ENCODE measurements at regions not wholly inside any gene's neighbourhood (a gene's known extent, or its start where the extent isn't known, plus 50 kb on each side); places are given as distances from the start of the nearest gene placed in this dataset.

DNA sequence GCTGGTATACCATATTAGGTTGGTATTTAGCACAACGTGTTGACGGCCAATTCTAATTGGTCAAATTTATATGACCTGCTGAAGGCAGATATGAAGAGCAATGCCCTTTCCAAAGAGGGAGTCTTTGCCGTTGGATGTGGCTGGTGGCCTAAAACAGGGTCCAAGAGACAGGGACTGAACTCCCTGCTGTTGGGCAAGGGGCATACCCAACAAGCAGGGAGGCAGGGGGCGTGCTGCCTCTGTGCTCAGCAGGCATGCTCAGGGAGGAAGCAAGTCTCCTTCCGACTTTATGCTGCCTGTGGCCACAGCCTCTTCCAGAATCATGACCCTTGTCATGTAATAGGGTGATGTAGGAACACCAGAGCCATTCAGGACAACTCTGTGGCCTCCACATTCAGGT lies 167.7 kb upstream of the NPVF start:
- DNase-seq (ENCODE audit: low spot score): no peak

GRCh38 chr7:25396668-25397067 lies 168.4 kb upstream of the NPVF start:
- DNase-seq (ENCODE audit: low spot score): no peak

DNA sequence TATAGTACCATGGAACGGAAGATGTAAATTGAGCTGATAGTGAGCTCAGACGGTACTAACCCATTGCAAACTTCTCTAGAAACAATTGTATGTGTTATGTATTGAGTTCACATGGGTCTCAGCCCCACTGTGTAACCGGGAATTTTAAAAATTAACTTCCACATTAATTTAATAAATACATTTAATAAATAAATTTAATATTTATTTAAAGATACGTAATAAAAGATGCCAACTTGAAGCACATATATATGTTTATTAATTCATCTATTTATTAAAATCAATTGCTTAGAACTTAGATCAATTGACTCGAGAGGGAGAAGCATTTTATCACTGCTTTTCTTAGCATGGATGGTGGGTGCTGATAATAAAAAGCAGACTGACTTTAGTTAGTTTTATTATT lies 170.1 kb upstream of the NPVF start:
- no peak for DNase-seq (ENCODE audit: low spot score)

- no peak for DNase-seq (ENCODE audit: low spot score)
These were observed 170.9 kb upstream of the NPVF start for GRCh38 chr7:25399000-25399750.

DNA sequence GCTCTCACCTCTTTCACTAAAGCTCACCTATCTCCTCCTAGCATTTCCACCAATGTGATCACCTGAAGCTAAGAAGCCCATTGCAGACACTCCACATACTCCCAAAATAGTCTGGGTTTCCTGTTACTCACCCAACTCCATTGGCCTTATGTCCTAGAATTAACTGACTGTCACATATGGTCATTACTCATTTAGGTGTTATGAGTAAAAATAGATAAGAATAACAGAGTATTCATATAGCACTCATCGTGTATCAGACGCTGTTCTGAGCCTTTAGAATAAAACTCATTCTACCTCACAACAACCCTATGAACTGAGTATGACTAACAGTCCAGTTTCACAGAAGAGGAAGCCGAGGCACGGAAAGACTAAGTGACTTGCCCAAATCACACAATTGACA lies 174.2 kb upstream of the NPVF start:
- no peak for DNase-seq (ENCODE audit: low spot score)

DNA sequence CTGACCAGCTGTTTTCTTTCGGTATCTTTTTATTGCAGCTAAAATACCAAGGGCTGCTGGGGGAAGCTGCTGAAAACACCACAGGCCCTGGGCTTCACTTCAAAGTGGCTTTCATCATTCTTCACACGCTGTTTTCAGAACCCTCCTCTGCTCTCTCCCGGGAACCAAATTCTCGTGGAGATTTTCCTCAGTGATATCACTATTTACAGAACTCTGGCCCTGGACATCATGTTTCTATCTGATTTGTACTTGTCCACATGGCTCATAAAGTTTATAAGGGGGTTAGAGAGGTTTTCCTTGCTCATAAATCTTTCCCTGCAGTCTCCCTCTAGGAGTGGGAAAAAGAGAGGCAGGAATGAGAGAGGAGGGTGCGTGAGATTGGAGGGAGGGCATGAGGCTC lies 177.4 kb upstream of the NPVF start:
- no peak for DNase-seq (ENCODE audit: low spot score)

DNA sequence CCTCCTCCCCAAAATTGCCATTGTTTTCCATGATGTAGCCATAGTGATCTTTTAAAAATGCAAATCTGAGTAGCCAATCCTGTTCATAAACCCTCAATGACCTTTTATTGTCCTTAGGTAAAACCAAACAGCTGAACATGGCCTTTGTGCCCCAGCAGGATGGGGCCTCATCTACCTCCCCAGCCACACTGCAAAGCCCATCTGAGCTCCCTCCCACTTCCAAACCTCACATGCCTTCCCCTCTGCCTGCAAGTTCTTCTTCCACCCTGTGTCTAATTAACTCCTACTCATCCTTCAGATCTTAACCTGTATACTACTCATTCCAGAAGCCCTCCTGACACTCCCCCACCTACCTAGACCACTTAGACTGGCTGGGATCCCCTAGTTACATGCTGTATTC lies 178.8 kb upstream of the NPVF start:
- DNase-seq (ENCODE audit: low spot score): no peak

DNA sequence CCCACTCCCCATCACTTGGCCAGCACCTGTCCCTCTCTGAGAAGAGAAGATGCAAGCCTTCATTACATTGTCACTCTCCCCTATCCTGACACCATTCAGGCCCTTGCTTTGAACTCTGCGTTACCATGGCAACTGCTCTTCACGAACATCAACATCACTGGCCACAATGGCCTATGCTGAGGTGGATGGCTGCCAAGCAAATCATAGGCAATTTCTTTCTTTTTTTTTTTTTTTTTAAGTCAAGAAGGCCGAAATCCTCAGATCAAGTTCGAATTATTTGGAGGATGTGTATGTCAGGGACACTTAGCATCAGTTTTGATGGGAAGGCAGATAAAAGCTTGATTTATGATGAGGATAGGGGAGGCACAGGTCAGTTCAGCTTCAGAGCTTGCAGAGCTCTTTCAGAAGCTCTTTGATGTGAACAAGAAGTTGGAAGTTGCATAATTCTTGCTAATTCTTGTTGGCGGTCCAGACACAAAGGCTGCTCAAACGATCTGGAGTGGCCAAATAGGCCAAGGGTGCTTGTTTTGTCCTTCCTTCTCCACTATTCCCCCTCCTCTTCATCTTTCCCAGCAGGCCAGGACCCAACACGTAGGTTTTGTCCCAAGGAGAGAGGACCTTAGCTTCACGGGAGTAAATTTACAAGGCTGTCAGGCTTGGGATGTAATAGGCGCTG lies 179.9 kb upstream of the NPVF start:
- no peak for DNase-seq (ENCODE audit: low spot score)

GRCh38 chr7:25408876-25409275 lies 180.6 kb upstream of the NPVF start:
- no peak for DNase-seq (ENCODE audit: low spot score)

DNA sequence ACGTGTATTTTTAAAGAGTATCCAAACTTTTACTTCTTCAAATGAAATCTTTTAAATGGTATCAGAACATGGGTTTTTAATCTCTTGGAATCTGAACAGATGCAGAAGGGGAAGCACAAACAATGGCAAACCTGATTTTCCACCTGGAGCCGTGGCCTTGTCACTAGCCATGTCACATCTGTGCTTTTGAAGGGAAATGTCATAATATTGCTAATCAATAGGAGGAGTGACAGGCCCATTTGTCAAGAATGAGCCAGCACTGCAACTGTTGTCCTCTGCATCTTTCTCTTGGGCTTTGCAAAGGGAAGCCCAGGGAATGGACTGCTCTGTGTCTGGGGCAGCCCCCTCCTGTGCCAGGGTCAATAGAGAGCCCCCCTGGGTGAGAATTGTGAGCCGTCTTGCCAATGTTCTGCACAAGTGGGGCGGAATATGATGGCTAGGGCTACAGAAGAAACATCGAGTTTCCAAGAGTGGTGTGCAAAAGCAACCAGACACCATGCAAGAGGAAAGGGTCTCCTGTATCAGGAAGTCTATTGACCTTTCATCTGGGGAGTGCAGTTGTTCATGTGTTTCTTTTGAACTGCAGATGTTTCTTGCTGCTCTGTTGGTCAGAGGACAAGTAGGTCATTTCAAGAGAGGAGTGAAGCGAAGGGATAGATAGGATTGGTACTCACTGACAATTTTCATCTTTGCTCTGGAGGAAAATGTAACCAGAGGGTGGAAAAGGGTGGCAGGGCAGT lies 181.8 kb upstream of the NPVF start:
- DNase-seq (ENCODE audit: low spot score): no peak

GRCh38 chr7:25420771-25421170 lies 192.5 kb upstream of the NPVF start:
- no peak for DNase-seq (ENCODE audit: low spot score)

DNA sequence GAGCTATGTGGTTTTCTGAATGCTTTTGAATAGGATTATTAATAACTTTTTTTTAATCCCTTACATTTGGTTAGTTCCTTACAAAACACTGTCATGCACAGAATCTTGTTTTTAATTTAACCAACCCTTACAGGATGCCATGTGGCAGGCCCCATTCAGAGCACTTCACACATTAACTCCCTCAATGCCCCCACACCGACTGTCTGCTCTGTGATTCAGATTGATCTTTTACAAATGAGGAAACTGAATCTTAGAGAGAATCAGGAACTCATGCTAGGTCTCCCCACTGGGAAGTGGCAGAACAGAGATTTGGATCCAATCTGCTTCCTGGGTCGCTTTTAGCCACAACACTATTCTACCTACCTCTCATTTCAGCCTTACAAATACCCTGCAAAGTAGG lies 195.8 kb upstream of the NPVF start:
- no peak for DNase-seq (ENCODE audit: low spot score)

DNA sequence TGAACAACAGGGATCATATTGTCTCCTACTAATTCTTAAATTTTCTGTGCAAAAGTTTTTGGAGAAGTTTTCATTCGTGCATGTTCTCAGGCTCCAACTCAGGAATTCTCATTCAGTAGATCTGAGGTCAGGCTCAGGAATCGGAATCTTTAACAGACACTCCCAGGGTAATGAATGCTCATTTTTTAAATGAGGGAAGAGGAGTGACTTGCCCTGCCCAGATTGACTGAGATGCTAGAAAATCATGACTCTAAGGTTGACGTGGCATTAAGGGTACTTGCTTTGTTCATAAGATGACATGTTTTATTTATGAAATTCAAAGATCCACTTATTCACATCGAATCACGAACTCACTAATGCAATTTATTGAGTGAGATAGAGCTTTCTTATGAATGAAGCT lies 196.6 kb upstream of the NPVF start:
- DNase-seq (ENCODE audit: low spot score): no peak

GRCh38 chr7:25427721-25428120 lies 199.4 kb upstream of the NPVF start:
- no peak for DNase-seq (ENCODE audit: low spot score)

DNA sequence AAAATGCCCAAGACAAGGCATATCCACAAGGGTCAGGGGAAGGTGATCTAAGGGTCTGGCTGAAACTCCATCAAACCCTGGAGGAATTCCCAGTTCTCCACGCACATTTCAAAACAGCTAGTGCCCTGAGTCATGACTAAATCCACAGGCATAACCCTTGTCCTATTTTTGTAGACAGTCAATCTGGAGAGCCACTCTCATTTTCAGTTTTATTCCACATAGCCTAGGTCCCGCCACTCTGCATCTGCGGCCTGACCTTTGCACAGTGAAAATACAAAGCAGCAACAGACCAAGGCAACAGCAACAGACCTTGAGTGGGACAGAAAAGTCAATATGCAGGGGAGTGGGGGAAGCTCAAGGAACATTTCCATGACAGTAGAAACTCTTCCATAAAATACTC lies 201.4 kb upstream of the NPVF start:
- no peak for DNase-seq (ENCODE audit: low spot score)

DNA sequence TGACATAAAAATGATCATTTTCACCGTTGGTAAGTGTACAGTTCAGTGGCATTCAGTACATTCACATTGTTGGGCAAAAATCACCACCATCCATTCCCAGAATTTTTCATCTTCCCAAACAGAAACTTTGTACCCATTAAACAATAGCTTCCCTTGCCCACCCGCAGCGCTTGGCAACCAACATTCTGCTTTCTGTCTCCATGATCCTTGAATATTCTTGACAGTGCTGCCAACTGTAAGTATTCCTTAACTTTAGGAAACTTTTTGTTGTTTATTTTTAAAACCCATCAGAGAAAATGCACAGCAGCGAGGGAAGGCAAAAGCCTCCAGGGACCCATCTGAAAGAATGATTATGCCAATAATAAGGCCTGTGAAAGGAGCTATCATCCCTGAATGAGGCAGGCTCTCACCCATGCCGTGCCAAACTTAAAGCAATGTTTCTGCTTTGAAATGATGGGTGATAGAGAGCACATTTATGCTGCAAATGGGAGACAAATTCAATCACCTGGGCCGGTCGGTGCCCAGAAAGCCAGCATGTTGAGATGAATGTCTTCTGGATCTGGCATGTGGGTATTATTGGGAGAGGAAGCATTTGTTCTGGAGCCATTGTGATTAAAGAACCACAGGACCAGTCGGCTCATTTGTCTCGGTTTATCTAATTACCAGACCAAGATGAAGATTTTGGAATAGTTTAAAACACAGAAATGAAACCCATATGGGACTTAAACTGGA lies 202.1 kb upstream of the NPVF start:
- no peak for DNase-seq (ENCODE audit: low spot score)

DNA sequence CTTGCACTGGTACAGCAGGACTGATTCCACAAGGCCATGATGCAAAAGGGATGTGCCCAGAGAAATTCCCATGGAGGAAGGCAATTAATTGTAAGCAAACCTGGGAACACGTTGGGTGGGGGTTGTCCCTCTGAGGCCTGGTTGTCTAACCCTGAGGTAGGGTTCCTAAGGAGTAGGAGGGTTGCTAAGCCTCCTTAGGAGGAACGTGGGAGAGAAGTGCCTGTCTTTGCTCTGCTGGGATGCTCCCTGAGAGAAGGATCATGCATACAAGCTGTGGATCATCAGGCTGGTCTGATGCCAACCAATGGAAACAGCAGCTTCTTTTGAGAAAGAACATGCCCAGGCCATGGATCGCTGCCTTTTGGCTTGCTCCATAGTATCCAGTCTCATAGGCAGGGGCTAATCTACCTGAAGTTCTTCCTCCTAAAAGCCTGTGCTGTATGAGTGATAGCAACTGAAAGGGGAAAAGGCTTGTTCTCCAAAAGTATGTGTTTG lies 203.7 kb upstream of the NPVF start:
- DNase-seq (ENCODE audit: low spot score): no peak

- DNase-seq (ENCODE audit: low spot score): no peak
These were observed 204.5 kb upstream of the NPVF start for GRCh38 chr7:25432807-25433206.

DNA sequence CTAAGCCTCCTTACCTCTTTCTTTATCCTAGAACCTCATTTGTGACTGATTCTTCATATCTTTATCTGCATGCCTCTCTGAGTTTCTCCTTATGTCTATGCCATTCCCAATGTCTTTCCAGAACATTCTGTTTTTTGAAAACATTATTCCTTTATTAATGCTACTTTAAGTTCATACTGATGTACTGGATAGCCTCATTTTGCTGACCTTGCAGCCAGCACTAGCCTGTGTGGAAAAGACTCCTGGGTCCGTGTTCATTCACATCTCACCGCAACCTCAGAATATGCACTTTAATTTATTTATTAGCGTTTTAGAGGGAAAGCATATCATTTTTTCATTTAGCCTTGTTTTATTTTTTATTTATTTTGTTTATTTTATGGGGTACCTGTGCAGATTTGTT lies 208.1 kb upstream of the NPVF start:
- no peak for DNase-seq (ENCODE audit: low spot score)

GRCh38 chr7:25437308-25437707 lies 209.0 kb upstream of the NPVF start:
- no peak for DNase-seq (ENCODE audit: low spot score)

DNA sequence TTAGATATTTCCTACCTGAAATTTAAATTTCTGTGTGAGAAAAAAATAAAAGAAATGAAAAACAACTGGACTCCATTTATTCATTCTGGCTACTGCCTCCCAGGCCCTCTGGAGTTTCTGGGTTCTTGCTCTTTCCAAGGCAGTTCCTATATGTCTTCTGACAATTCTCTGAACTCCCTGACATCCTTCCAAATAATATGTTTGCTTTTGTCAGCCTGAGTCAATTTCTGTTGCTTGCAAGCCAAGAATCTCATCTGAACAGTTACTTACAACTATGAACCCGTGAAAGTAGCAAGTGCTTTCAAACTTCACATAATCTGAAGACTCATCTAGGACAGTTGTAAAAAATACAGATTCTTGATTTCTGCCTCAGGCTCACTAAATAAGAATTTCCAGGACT lies 216.7 kb upstream of the NPVF start:
- DNase-seq (ENCODE audit: low spot score): no peak

- DNase-seq (ENCODE audit: low spot score): no peak
These were observed 220.0 kb upstream of the NPVF start for GRCh38 chr7:25448301-25448700.

Measured in D341Med (cell line).